ENCODE measurements at regions not wholly inside any gene's neighbourhood (a gene's known extent, or its start where the extent isn't known, plus 50 kb on each side); places are given as distances from the start of the nearest gene placed in this dataset.
A peak's percentile ranks its signal among the peaks of the same experiment; 100 is the strongest.
"Not testable (repeated sequence)": the region's sequence is repeated elsewhere in the genome, so short reads cannot be mapped to it uniquely, and the experiment has no call there.

DNA sequence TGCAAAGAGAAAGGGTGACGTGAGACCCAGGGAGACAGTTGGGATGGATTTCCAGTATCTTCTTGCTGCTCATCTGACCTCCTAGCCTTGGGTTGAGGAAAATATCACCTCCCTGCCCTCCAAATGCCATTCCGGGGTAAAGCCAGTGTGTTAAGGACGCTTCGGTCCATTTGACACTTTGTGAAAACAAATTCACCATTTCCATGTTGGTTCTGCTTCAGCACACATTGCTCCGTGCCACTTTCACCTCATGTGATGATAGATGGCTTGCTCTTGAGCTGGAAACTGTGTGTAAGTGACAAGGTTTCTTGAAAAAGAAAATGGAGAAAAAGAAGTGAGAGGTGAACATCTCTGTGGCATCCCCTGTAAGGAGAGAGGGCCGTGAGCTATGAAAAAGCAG lies 256.1 kb upstream of the PGRMC2 start:
- DNase-seq (ENCODE audit: low spot score in 2 of 2) (no peak), FAIRE-seq (no peak)

DNA sequence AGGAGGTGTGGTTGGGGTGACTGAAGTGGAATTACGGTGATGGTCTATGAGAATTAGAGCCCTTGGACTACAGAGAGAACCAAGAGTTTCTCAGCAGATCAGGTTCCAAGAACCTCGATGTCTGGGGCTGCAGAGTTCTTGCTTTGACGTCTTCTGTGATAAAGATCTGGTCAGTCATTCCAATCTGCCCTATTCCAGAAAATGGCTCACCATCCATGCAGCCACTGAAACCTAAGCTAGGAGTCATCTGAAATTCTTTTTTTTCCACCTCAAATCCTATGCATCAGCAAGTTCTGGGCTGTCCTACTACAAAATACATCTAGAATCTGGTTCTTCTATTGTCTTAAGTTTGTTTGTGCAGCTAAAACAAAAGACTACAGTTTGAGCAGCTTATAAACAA lies 254.4 kb upstream of the PGRMC2 start:
- FAIRE-seq: no peak
- no peak for DNase-seq (ENCODE audit: low spot score in 2 of 2)

DNA sequence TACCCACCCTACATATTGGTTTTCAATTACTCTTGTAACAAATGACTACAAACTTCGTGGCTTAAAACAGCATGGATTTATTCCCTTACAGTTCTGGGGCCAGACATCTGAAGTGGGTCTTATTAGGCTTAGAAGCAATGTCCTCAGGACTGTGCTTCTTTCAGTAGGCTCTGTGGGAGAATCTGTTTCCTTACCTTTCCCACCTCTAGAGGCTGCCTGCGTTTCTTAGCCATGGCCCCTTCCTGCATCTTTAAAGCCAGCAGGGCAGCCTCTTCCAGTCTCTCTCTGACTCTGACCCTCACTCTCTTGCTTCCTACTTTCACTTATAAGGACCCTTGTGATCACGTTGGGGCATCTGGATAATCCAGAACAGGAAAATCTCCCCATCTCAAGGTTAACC lies 252.5 kb upstream of the PGRMC2 start:
- no peak for DNase-seq (ENCODE audit: low spot score in 2 of 2)
- FAIRE-seq: no peak

DNA sequence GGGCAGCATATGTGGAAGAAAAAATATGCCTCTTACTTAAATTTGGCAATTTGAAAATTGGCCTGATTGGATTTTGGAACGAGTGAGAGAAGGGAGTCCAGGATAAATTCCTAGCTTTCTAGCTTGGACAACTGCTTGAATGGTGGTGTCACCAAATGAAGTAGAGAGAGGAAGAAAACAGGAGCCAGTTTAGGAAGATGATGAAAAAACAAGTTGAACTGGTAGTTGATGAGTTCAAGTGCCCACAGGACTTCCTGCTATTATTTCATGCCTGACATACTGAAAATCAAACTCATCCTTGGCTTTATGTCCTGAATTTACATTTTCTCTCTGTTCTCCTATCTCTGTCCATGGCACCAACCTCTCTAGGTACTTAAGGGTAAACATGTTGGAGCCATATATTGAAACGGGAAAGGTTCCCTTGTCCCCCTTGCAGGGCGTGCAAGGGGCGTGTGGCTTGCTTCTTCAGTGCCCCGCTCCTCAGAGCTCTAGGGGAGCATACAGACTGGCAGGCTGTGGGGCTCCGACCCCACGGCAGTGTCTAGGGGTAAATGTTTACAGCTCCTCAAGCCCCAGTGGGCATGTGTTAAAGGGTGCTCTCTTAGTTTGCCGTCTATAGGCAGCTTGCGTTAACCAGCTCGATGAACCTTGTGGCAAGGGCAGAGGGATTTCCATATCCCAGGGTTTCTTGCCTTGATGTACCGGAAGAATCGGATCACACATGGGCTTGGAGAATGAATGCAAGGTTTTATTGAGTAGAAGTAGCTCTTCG lies 250.7 kb upstream of the PGRMC2 start:
- FAIRE-seq (no peak), DNase-seq (ENCODE audit: low spot score in 2 of 2) (no peak)

DNA sequence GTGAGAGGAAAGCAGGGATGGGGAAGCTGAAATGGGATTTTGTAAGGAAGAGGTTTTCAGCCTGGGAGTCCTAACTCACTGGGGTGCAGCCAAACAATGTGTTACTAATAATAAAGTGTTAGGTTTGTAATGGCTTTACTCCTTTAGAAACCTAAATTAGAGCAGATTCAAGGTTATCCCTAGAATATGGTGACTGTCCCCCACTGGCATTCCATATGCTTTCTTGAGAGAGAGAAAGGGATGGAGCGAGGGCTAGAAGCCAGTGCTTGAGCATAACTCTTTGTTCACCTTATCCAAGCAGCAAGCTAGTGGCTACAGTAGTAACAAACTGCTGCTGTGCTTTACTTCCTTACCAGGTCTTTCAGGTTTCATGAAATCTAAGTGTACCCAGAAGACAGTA lies 249.1 kb upstream of the PGRMC2 start:
- no peak for DNase-seq (ENCODE audit: low spot score in 2 of 2)
- FAIRE-seq: no peak

DNA sequence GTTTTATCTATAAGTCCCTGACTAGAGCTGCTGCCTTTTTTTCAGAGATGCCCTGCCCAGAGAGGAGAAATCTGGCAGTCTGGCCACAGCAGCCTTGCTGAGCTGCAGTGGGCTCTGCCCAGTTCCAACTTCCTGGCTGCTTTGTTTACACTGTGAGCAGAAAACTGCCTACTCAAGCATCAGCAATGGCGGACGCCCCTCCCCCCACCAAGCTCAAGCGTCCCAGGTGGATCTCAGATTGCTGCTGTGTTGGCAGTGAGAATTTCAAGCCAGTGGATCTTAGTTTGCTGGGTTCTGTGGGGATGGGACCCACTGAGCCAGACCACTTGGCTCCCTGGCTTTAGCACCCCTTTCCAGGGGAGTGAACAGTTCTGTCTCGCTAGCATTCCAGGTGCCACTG lies 247.9 kb upstream of the PGRMC2 start:
- not testable (repeated sequence) for DNase-seq (ENCODE audit: low spot score in 2 of 2); FAIRE-seq

DNA sequence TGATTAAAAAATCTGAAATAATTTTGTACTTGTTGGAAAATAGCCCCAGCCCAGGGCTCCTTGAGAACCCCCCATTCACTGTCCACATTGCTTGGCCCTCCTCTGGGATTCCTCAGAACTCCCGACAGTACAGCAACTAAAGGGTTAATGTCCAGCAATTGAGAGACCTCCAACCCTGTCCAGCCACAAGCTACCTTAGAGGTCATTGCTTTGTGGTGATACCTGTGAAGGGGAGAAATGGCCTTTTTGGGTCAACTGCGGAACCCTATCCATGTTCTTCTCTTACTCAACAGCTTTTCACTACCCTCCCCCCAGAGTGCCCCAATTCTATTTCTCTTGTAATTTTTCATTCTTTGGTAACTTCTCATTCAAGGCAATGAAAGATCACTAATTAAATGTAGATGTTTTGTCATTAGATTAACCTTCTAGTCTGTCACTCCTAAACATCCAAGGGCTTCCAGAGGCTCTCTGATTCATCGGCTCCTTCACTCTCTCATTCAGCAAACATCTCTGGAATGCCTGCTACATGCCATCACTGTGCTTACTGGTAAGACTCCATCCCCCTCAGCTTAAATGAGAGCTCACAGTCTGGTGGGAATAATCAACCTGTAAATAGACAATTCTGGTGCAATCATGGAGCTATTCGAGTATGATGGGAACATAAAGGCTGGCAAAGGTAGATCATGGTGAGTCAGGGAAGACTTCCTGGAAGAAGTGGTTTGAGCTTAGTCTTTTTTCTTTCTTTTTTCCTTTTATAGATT lies 241.4 kb upstream of the PGRMC2 start:
- FAIRE-seq (no peak), DNase-seq (ENCODE audit: low spot score in 2 of 2) (no peak)

DNA sequence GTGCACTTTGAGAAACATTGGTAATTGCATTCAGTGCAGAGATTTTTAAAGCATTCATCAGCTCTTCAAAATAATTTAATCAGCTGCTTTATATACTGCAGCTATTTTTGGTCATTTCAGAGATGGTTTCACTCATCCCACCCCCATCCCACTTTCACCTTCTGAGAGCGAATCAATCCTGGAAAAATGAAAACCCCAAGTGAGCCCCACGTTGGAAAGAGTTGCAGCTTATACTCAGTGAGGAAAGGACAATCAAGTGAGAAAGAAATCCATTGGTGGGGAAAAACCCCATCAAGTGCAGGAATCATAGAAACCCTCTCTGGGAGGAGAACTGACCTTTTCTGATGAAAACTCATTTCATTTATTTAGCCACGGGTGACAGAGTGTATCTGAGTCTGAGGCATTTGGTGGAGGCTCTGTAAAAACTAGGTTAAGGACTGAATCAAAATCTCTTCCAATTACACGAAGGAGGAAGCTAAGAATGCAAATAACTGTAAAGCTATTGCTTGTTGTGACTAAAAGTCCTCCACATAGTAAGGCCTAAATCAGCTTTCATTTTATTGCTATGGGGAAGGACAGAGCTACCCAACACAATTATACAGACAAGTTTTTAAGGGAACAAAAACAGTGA lies 240.4 kb upstream of the PGRMC2 start:
- DNase-seq (ENCODE audit: low spot score in 2 of 2) (no peak), FAIRE-seq (no peak)

DNA sequence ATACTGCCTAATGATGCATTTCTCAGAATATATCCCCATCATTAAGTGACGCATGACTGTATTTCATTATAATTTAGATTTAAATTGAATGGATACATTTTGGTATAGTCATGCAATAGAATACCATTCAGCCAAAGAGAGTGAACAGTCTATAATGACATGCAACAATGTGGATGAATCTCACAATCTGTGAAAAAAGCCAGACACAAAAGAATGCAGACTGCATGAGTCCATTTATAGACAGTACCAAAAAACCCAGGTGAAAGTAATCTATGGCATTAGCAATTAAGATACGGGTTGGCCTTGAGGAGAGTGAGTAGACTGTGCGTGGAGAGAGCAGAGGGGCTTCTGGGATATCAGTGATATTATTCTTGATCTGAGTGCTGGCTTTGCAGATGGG lies 239.7 kb upstream of the PGRMC2 start:
- DNase-seq (ENCODE audit: low spot score in 2 of 2) (no peak), FAIRE-seq (no peak)

DNA sequence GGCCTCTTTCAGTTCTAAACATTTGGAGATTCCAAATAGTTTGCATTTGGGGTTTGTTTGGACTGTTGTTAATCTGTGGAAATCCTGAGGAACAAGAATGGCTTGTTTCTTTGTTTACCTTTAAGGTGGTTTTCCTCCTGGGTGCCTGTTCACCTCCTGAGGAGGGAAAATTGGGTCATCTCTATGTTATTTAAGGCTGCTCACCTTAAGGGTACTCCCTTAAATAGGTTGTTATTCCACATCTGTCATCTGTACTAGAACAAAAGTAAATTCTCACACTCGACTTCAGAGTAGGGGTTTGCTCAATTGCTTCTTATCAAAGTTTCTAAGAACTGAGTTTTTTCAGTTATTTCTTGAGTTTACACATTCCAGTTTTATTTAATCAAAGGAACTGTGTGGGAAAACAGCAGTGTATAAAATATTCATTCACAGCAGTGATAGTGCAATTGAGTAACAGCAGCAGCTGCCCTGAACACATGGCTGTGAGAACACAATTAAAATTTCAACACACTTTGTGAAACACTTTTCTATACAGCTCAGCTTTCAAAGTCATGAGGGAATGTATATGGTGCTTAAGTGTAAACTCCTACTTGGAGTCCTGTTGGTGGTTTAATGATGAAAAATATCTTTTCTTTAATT lies 238.5 kb upstream of the PGRMC2 start:
- DNase-seq (ENCODE audit: low spot score in 2 of 2) (no peak), FAIRE-seq (no peak)

DNA sequence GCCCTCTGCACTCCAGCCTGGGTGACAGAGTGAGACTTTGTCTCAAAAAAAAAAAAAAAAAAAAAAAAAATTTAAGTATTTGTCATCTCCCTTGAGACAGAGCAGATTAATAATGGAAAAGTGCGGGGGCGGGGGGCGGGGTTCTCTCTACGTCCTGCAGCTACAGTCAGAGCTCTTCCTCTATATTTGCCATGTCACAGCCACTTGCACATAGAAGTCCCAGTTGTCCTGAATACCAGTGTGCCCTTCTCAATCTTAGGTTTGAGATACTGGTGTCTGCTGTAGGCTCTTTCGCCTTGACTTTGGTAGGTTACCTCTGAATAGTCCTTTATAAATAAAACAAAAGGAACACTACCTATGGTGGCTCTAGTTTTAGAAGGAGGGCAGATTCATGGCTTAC lies 237.8 kb upstream of the PGRMC2 start:
- no peak for FAIRE-seq
- DNase-seq (ENCODE audit: low spot score in 2 of 2): no peak

DNA sequence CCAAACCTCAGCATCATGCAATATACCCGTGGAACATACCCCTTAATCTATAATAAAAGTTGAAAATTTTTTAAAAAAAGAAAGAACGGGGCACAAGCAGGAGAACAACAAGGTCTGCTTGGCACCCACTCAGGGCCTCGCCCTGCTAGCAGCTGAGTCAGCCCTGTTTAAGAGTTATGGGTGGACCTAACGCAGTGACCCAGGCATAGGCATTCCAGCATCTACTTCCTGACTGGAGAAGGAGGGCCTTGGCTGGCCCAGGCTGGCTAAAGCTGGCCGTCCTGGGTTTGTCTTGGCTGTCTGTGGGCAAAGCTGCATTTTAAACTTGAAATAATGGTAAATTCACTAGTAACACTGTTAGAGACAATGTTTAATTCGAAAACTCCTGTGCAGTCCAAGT lies 236.7 kb upstream of the PGRMC2 start:
- FAIRE-seq: no peak

DNA sequence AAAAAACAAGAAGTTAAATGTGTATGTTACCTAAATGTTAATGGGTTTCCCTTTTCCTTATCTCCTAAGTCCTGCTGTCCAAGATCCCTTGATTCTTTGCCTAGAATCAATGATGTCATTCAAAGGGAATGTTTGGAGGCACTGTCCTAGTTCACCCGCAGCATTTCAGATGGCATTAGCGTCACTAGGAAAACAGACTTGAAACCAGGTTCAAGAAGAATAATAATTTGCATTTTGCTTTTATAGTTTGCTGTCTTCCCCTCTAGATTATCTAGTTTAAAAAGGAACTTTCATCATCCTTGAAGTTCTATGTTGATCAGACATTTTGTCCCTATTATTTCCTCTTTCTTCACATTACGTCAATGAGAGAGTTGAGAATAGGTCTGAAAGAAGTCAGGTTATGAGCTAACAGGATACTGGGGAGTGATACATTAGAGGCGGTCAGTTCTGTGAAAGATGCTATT lies 234.1 kb upstream of the PGRMC2 start:
- DNase-seq (ENCODE audit: low spot score in 2 of 2) (no peak), FAIRE-seq (no peak)

More for the DNA sequence above, 236.7 kb upstream of the PGRMC2 start:
- DNase-seq (ENCODE audit: low spot score in 2 of 2): no peak

DNA sequence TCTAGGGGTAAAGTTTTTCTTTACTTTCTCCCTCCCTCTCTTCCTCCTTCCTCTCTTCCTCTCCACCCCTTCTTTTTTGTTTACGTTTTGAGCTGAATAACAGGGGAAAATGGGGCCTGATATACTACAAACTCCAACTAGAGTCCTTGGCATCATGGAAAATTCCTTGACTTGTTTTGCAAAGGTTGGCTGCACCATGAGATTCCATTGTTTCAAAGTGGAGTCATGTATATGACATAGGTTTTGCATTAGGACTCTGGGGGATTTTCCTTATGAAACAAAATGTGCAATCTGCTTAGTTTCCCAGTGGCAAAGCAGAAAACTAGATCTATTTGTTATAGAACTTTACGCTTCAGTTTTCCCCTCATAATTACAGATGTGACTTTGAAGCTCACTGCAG lies 233.5 kb upstream of the PGRMC2 start:
- DNase-seq (ENCODE audit: low spot score in 2 of 2) (no peak), FAIRE-seq (no peak)

DNA sequence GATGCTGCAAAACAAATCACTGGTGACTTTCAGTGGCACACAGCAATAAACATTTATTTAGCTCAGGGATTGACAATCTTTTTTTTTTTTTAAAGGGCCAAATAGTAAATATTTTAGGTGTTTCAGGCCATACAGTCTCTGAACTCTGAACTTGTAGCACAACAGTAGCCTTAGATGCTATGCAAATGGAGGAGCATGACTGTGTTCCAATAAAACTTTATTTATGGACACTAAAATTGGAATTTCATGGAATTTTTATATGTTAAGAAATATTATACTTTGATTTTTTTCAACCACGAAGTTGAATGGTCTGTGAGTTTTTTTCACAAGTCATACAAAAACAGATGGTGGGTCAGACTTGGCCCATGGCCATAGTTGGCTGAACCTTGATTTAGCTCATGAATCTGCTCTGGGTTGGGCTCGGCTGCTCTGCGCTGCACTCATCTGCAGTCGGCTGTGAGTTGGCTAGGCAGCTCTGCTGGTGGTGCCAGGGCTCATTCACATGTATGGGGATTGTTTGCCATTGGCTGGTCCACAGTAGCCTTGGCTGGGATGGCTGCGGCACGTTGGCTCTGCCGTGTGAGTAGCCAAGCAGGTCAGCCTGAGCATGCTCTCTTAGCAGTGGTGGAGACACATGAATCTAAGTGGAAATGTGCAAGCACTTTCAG lies 231.7 kb upstream of the PGRMC2 start:
- FAIRE-seq: no peak
- DNase-seq (ENCODE audit: low spot score in 2 of 2): no peak

DNA sequence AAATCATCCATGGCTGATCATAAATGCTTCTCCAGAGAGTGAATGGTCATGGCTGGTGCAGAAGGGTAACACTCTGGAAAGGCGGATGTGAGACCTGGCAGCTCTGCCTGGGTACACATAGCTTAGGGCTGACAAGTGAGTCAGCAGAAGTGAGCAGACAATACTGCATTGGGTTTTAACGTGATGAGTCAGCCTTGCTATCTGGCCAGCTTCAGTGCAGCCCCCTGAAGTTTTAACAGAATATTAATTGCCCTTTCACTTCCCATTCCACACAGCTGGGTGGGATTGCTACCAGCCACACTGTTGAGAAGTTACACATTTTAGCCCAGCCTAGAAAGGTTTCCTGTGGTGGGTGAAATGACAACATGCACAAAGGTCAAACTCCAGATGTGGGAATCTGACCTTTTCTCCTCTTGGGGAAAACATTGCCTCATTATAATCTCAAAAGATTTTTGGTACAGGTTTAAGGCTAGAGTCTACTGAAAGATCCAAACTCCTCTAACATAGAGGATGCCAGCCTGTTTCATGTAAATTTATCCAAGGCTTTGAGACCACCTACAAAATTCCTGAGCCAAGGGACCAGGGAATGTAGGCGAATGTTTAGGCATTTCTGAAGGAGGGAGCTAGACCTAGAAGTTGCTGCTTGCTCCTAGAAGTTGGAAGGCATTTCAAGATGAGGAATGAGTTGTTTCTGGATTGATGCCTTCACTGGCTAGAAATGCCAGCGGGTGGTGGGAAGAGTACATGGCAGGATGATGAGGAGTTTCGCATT lies 230.3 kb upstream of the PGRMC2 start:
- FAIRE-seq (no peak), DNase-seq (ENCODE audit: low spot score in 2 of 2) (peak; percentile 4 to 26)

DNA sequence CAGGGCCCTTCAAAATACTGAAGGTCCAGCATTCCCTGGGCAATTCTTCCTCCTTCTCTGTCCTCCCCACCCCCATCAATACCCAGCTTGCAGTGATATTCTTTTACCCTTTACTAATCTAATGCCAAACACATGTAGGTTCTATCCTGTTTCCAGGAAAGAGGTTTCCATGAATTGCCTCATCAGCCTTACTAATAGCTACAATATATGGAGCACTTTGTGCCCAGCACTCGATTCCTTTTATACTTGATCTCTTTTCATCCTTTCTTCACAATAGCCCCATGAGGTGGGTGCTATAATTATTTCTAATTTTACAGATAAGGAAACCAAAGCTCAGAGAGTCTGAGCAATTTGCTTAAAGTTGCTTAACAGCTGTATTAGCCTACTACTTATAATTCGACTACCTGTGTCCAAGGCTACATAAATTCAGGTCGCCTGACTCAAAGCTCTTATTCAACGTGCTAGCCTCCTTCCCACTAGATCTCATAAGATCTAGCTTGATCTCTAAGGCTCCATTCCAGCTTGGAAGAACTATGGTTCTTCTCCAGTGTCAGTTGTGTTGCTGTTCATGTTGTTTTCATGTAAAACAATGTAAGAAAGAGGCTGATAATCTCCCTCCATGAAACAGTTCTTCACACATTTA lies 229.6 kb upstream of the PGRMC2 start:
- no peak for FAIRE-seq

DNA sequence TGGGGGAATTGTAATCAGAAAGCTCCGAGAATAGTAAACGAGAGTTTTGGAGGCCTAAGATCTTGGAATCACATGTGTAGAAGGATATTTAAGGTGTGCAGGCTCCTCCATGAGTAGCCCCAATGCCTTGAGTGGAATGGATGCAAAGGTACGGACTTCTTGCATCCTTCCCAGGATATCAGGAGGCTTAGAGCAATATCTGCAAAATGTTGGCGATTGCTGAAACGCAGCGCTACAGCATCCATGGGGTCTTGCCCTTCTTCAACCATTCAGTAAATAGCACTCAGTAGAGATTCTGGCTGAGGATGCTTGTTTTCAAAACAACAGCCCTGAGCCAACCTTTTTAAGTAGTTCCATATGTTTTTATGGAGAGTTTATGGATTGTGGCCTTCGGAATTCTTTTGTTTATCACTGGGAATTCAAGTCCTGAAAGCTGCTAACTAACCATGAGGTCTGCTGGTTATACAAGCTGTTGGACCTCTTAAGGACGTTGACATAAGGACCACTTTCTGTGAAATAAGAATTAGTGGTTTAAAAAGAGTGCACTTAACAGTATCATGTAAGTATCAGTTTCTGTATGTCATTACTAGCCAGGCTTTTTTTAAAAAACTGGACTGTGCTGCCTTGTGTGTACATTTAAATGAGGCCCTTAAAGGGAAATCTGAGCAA lies 228.8 kb upstream of the PGRMC2 start:
- DNase-seq (ENCODE audit: low spot score in 2 of 2): no peak
- FAIRE-seq: no peak

More for the DNA sequence above, 229.6 kb upstream of the PGRMC2 start:
- no peak for DNase-seq (ENCODE audit: low spot score in 2 of 2)
